ENCODE measurements at regions not wholly inside any gene's neighbourhood (a gene's known extent, or its start where the extent isn't known, plus 50 kb on each side); places are given as distances from the start of the nearest gene placed in this dataset.
"Not testable (repeated sequence)": the region's sequence is repeated elsewhere in the genome, so short reads cannot be mapped to it uniquely, and the experiment has no call there.

- H3K4me2 ChIP-seq (ENCODE audit: low read length), result no peak overlapping the region
- H3K4me1 ChIP-seq, result no peaks in the 10 kb centered on the region
- no peak overlapping the region for H3K9ac ChIP-seq
- no peaks in the 10 kb centered on the region for H3K9me3 ChIP-seq (ENCODE audit: control insufficient read depth, low read length)
- no peak for TF ChIP-seq CTCF (IDR thresholded peaks at IDR 0.05)
- H3K27me3 ChIP-seq (ENCODE audit: control insufficient read depth, insufficient read depth, low read length), result no peaks in the 10 kb centered on the region
- H3K4me3 ChIP-seq (ENCODE audit: low read depth, low read length), result no peak overlapping the region
- H3K36me3 ChIP-seq (ENCODE audit: control insufficient read depth, insufficient read depth, low read length), result no peaks in the 10 kb centered on the region
- H3K27ac ChIP-seq, result no peak overlapping the region
- no peak overlapping the region for H2AFZ ChIP-seq
- no peaks in the 10 kb centered on the region for H3K79me2 ChIP-seq
These were observed 109.3 kb upstream of the ATL2 start for GRCh38 chr2:38486213-38487026.

- H3K9me3 ChIP-seq (ENCODE audit: control insufficient read depth, low read length), result no peaks in the 10 kb centered on the region
- no peak overlapping the region for H3K4me2 ChIP-seq (ENCODE audit: low read length)
- H2AFZ ChIP-seq, result no peak overlapping the region
- no peaks in the 10 kb centered on the region for H3K4me1 ChIP-seq
- no peak overlapping the region for H3K27ac ChIP-seq
- H3K4me3 ChIP-seq (ENCODE audit: low read depth, low read length), result no peak overlapping the region
- H3K79me2 ChIP-seq, result no peaks in the 10 kb centered on the region
- TF ChIP-seq CTCF (IDR thresholded peaks at IDR 0.05), result no peak
- no peaks in the 10 kb centered on the region for H3K27me3 ChIP-seq (ENCODE audit: control insufficient read depth, insufficient read depth, low read length)
- no peak overlapping the region for H3K9ac ChIP-seq
- no peaks in the 10 kb centered on the region for H3K36me3 ChIP-seq (ENCODE audit: control insufficient read depth, insufficient read depth, low read length)
These were observed 108.7 kb upstream of the ATL2 start for GRCh38 chr2:38485734-38486133.

- Histone ChIP-seq H3K4me2 (ENCODE audit: low read length) (no peak overlapping the region), H3K4me3 (ENCODE audit: low read depth, low read length) (no peak overlapping the region), H3K27ac (no peak overlapping the region), H3K36me3 (ENCODE audit: control insufficient read depth, insufficient read depth, low read length) (no peaks in the 10 kb centered on the region), H3K4me1 (no peaks in the 10 kb centered on the region), H3K79me2 (no peaks in the 10 kb centered on the region), H3K9ac (no peak overlapping the region), H3K27me3 (ENCODE audit: control insufficient read depth, insufficient read depth, low read length) (no peaks in the 10 kb centered on the region), H3K9me3 (ENCODE audit: control insufficient read depth, low read length) (no peaks in the 10 kb centered on the region), H2AFZ (no peak overlapping the region)
- TF ChIP-seq CTCF (IDR thresholded peaks at IDR 0.05), result no peak
These were observed 107.9 kb upstream of the ATL2 start for GRCh38 chr2:38484957-38485356.

GRCh38 chr2:38483776-38484501, 106.9 kb upstream of the ATL2 start:
- Histone ChIP-seq H3K27ac (no peak overlapping the region), H3K9me3 (ENCODE audit: control insufficient read depth, low read length) (no peaks in the 10 kb centered on the region), H3K4me2 (ENCODE audit: low read length) (no peak overlapping the region), H3K9ac (no peak overlapping the region), H3K27me3 (ENCODE audit: control insufficient read depth, insufficient read depth, low read length) (no peaks in the 10 kb centered on the region), H3K4me3 (ENCODE audit: low read depth, low read length) (no peak overlapping the region), H3K79me2 (no peaks in the 10 kb centered on the region), H3K4me1 (no peaks in the 10 kb centered on the region), H2AFZ (no peak overlapping the region), H3K36me3 (ENCODE audit: control insufficient read depth, insufficient read depth, low read length) (no peaks in the 10 kb centered on the region)
- no peak for TF ChIP-seq CTCF (IDR thresholded peaks at IDR 0.05)

GRCh38 chr2:38482710-38483109, 105.6 kb upstream of the ATL2 start:
- H3K4me3 ChIP-seq (ENCODE audit: low read depth, low read length); H3K79me2 ChIP-seq; H3K27ac ChIP-seq; H3K9me3 ChIP-seq (ENCODE audit: control insufficient read depth, low read length); H3K36me3 ChIP-seq (ENCODE audit: control insufficient read depth, insufficient read depth, low read length); H2AFZ ChIP-seq; H3K4me1 ChIP-seq; H3K9ac ChIP-seq; H3K4me2 ChIP-seq (ENCODE audit: low read length); H3K27me3 ChIP-seq (ENCODE audit: control insufficient read depth, insufficient read depth, low read length): not testable (repeated sequence)

All from parathyroid adenoma (tissue), 2 donors.